ENCODE measurements at regions not wholly inside any gene's neighbourhood (a gene's known extent, or its start where the extent isn't known, plus 50 kb on each side); places are given as distances from the start of the nearest gene placed in this dataset.
A peak's percentile ranks its signal among the peaks of the same experiment; 100 is the strongest.

GRCh38 chr2:120958623-120959366, 223.1 kb downstream of the GLI2 start:
- peak; percentile 23; the same call in 1 of the 3 replicates for ATAC-seq
- H3K36me3 ChIP-seq (replicated peaks in 1 of 2; ENCODE audit: control insufficient read depth in 1 of 2, insufficient read depth in 2 of 2, low read length in 2 of 2) = no peaks in the 10 kb centered on the region
- DNase-seq (ENCODE audit: low spot score) = no peak

More at GRCh38 chr2:120958623-120959366, 223.1 kb downstream of the GLI2 start:
- H3K4me3 ChIP-seq (replicated peaks in 1 of 3; ENCODE audit: insufficient read depth in 1 of 3, low read depth in 2 of 3, low read length in 3 of 3) = no peak overlapping the region
- WGBS (ENCODE audit: low lambda C conversion rate) = 31% methylated on average over 13 of the region's 17 CpGs
- in situ Hi-C loops (cut with HindIII; ENCODE audit: extremely low pct_ligation_motif_present, low pct_unique_long_range_greater_than_20kb) (no loop called here), intact Hi-C loops (cut with micrococcal nuclease; ENCODE audit: unreplicated experiment) (no loop called here)
- no peak overlapping the region for H2AFZ ChIP-seq (ENCODE audit: low read length)
- H3K9ac ChIP-seq (ENCODE audit: insufficient read depth, low read depth, low read length) = no peak overlapping the region
- ChIA-PET POLR2A (no interaction called here), CTCF (ENCODE audit: low intra/inter-chr PET ratio, low total read pairs) (no interaction called here)
- H4K20me1 ChIP-seq (ENCODE audit: insufficient read depth, low read length) = no peaks in the 10 kb centered on the region
- no peaks in the 10 kb centered on the region for H3K9me3 ChIP-seq (ENCODE audit: low read length)
- no peaks in the 10 kb centered on the region for H3K4me1 ChIP-seq (ENCODE audit: insufficient read depth, low read length)
- BruUV-seq (replicated peaks) = no TSS peak
- FAIRE-seq = no peak
- no peak overlapping the region for H3K27ac ChIP-seq (ENCODE audit: extremely low read length, insufficient read depth, low read length)
- TF ChIP-seq ASH2L (IDR thresholded peaks at IDR 0.05; ENCODE audit: insufficient read length, low read depth, low read length) (no peak), DMTF1 (CRISPR knock-in tag; IDR thresholded peaks at IDR 0.05) (no peak), GLMP (CRISPR knock-in tag; IDR thresholded peaks at IDR 0.05; ENCODE audit: borderline replicate concordance) (no peak), STAG1 (CRISPR knock-in tag; IDR thresholded peaks at IDR 0.05) (peak; percentile 39; the same call in 1 of the 2 replicates), ELF1 (CRISPR knock-in tag; IDR thresholded peaks at IDR 0.05) (no peak)
- TF ChIP-seq, protein P1, sequence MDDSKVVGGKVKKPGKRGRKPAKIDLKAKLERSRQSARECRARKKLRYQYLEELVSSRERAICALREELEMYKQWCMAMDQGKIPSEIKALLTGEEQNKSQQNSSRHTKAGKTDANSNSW (CRISPR knock-in tag; IDR thresholded peaks at IDR 0.05; ENCODE audit: borderline replicate concordance) = no peak
- TF ChIP-seq, protein P2, sequence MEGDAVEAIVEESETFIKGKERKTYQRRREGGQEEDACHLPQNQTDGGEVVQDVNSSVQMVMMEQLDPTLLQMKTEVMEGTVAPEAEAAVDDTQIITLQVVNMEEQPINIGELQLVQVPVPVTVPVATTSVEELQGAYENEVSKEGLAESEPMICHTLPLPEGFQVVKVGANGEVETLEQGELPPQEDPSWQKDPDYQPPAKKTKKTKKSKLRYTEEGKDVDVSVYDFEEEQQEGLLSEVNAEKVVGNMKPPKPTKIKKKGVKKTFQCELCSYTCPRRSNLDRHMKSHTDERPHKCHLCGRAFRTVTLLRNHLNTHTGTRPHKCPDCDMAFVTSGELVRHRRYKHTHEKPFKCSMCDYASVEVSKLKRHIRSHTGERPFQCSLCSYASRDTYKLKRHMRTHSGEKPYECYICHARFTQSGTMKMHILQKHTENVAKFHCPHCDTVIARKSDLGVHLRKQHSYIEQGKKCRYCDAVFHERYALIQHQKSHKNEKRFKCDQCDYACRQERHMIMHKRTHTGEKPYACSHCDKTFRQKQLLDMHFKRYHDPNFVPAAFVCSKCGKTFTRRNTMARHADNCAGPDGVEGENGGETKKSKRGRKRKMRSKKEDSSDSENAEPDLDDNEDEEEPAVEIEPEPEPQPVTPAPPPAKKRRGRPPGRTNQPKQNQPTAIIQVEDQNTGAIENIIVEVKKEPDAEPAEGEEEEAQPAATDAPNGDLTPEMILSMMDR (CRISPR knock-in tag; IDR thresholded peaks at IDR 0.05) = peak; percentile 56
- no peak overlapping the region for H3K4me2 ChIP-seq (ENCODE audit: low read depth, low read length)
- no peaks in the 10 kb centered on the region for H3K79me2 ChIP-seq (ENCODE audit: insufficient read depth, low read length)
- peaks cover 12 to 94% of the 10 kb centered on the region in 2 experiments for H3K27me3 ChIP-seq (ENCODE audit: control insufficient read depth in 1 of 2, insufficient read depth in 2 of 2, low read length in 2 of 2)

All from HepG2 (cell line).